ENCODE measurements at regions not wholly inside any gene's neighbourhood (a gene's known extent, or its start where the extent isn't known, plus 50 kb on each side); places are given as distances from the start of the nearest gene placed in this dataset.
"Not testable (repeated sequence)": the region's sequence is repeated elsewhere in the genome, so short reads cannot be mapped to it uniquely, and the experiment has no call there.

DNA sequence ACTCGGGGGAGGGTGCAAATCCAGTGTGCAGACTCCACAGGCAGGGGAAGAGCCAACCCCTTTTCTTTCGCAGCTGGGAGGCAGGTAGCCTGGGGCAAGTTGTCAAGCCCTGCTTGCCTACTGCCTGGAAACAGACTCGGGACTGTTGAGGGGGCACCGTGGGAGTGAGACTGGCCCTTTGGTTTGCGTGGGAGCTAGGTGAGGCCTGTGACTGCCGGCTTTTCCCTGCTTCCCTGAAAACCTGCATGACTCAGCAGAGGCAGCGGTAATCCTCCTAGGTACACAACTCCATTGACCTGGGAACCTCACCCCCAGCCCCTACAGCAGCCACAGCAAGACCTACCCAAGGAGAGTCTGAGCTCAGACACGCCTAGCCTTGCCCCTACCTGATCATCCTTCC, 509.5 kb downstream of the DTWD2 start:
- DNase-seq (ENCODE audit: low read depth in 3 of 3): no peak

DNA sequence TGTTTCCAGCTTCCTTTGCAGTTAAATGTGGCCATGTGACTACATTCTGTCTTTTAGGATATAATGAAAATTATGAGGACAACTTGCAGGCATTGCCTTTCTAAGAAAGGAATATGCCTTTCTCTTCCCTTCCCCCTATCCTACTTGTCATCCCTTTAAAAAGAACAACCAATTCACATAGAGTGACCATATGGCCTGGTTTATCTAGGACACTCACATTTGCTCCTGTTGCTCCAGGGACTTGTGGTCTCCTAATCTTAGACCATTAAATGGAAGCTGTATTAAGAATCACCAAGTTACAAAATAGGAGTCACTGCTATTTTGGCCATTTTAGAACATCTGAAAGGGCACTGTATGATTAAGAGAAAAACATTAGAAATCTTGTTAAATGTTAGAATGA, 520.3 kb downstream of the DTWD2 start:
- no peak for DNase-seq (ENCODE audit: low read depth in 3 of 3)

DNA sequence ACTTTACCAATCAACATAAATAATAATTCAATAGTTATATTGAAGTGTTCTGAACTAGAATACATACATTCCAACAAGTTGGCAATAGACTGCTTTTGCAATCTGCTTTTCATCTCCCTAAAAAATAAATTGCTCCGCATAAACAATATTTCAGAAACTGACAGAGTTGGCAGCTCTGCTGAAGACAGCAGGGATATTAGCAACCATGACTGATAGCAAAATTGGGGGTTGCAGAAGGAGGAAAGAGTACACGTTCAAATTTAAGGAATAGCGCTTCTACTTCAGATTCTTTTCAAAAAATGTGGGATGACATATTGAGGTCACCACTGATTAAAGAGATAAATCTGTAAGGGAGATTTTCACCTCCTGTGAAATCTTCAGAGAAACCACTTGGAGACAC, 521.2 kb downstream of the DTWD2 start:
- no peak for DNase-seq (ENCODE audit: low read depth in 3 of 3)

DNA sequence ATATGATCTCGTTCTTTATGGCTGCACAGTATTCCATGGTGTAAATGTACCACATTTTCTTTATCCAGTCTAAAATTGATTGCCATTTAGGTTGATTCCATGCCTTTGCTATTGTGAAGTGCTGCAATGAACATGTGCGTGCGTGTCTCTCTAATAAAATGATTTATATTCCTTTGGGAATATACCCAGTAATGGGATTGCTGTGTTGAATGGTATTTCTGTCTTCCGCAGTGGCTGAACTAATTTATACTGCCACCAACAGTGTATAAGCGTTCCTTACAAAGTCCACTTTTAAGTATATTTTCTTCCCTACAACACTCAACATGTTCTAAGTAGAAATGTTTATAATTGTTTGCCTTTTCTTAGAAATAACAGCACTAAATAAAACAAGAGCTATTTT, 521.9 kb downstream of the DTWD2 start:
- no peak for DNase-seq (ENCODE audit: low read depth in 3 of 3)

DNA sequence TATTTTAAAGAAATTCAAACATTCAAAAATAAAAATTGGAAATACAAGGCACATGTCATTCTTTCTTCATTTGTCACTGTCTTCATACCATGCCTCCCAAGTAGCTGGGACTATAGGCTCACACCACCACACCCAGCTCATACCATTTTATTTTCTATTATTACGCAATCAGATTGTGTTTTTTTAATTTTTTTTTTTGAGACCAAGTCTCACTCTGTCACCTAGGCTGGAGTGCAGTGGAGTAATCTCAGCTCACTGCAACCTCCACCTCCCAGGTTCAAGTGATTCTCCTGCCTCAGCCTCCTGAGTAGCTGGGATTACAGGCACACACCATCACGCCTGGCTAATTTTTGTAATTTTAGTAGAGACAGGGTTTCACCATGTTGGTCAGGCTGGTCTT, 526.1 kb downstream of the DTWD2 start:
- DNase-seq (ENCODE audit: low read depth in 3 of 3): not testable (repeated sequence)

DNA sequence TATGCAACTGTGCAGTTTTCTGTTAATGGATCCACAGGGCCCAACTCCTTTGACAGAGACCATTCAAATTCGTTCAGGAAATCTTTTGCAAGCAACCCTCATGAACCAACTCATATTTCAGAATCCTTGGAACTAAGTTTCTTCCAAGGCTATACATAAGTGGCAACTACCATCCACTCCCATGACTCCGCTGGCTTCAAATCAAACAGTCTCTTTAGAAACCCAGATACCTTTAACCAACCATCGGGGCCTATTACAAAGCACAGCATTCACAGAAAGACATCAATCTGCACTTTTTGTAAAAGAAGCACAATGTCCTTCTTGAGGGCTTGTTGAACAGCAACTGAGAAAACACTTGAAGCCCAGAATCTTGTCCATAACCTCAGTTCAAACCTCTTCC, 526.9 kb downstream of the DTWD2 start:
- DNase-seq (ENCODE audit: low read depth in 3 of 3): no peak

DNA sequence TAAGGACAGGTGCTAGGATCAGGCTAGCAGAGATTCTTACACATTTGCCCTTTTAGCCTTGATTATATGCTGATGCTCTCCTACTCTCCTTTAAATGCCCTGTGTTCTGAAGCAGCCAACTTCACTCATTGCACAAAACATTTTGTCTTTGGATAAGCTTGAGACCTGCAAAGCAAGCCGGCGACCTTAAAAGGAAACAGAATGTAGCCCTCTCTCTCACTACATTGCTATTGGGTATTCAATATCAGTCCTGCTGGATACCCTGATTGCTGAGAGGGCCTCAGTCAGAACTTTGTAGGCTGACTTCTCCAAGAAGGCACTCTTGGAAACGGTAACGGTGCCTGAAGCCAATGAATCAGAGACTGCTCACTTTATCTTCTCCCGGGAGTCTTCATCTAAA, 528.9 kb downstream of the DTWD2 start:
- DNase-seq (ENCODE audit: low read depth in 3 of 3): no peak

DNA sequence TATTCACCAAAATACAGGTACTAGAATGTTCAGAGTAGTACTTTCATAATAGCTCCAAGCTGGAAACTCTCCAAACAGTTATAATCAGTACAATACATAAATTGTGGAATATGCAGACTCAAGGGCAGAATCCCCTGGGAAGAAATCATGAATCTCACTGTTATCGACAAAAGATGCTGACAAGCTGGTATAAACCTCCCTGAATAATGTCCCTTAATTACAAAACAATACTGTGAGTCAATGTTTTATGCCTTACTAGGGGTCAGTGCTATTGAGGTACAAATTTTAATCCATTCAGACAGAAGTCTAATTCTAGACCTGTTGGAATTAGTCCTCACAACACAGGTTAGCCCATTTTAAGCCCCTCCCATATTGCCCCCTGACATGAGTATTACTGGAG, 532.3 kb downstream of the DTWD2 start:
- DNase-seq (ENCODE audit: low read depth in 3 of 3): no peak

DNA sequence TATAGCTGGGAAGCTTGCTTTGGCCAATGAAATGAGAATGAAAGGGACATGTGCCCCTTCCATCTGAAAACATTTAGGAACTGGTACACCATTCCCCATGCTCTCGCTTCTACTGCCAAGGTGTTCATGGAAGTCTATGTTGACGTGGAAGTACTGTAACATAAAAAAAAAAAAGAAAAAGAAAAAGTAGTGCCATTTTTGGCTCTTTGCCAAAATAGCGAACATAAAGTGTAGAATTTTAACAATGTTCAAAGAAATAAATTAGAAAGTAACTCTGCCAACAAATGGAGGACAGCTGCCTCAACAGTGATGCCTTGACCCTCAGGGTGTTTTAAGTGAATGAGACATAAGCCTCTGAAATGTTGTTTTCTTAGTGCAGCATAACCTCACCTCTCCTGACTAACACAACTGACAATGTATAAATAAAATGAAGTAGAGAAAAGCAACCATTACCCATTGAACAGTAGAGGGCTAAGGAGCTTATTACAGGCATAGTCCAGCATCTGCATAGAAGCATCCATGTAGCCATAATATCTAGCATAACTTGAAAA, 536.6 kb downstream of the DTWD2 start:
- DNase-seq (ENCODE audit: low read depth in 3 of 3): no peak

DNA sequence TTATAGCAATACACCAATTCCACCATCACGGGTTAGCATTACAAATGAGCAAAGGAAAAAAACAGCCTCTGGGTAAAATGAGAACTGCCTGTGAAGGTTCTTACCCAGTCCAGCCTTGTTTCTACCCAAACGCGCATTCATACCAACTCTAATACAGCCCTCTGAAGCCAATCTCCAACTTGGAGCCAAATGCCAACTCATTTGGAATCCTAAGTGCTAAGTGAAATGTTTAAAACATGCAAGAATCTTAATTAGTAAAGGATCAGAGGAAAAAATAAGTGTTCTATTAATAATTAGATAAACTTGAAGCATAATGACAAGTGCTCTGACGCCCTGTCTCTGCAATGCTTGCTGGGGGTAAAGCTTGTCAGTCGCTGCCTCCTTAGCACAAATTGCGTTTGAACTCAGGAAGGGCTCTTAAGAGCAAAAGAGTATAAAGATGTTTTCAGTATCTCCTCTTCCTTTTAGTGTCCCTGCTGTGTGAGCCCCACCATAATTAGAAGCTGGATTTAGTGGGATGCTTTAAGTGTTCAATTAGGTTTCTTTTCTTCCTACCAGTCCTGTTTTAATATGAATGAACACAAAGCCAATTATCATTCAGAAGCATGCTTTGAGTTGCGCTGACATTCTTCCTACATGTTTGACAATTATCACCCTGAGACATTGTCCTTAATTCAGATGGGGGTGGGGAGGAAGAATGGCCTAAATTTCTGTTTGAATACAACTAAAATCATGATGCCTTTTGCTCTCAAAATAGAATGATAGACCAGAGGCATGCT, 537.6 kb downstream of the DTWD2 start:
- DNase-seq (ENCODE audit: low read depth in 3 of 3): no peak

DNA sequence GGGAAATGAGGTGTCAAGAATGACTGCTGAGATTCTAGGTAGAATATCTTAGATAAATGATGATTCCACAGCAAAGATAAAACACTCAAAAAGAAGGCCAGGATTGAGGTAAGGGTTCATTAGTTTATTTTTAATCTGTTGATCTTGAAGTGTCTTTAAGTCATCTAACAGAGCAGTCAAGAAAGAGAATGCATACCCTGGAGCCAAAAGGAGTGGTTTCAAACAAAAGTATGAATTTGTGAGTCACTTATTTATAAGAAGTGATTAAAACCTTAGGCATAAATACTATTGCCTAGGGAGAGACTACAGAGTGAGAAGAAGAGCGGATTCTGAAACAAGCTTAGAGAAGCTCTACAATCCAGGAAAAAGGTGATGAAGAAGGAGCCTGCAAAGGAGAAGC, 541.0 kb downstream of the DTWD2 start:
- DNase-seq (ENCODE audit: low read depth in 3 of 3): no peak

DNA sequence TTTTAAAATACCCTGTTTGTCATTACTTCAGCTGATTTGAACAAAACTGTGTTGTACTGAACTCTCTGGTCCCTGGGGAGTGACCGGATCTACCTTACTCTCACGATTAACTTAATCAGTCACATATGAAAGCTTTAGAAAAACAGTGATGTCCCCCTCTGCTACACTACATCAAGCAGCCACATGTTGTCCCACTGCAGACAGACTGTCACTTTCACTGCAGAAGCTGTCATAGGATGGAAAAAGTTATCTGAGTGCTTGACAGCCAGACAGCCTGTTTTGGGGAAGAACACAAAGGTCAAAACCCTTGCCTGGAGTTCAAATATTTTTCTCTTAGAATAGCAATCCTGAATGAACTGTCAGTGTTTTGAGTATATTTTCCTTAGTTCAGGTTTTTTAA, 546.4 kb downstream of the DTWD2 start:
- no peak for DNase-seq (ENCODE audit: low read depth in 3 of 3)

DNA sequence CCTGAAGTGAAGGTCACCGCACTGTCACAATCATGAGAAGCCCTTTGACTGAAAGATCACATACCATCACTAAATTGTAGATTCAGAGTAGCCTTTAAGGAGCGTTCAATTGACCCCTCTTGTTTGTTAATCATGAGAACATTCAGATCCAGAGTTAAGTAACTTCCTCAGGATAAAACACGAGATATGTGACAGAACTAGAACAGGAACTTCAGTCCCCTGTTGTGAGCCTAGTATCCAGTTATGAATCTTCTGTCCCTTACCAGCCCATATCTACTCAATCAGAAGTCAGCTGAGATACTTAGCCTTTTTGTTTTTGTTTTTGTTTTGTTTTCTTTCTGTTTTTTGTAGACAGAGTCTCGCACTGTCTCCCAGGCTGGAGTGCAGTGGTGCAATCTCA, 547.3 kb downstream of the DTWD2 start:
- DNase-seq (ENCODE audit: low read depth in 3 of 3): no peak

DNA sequence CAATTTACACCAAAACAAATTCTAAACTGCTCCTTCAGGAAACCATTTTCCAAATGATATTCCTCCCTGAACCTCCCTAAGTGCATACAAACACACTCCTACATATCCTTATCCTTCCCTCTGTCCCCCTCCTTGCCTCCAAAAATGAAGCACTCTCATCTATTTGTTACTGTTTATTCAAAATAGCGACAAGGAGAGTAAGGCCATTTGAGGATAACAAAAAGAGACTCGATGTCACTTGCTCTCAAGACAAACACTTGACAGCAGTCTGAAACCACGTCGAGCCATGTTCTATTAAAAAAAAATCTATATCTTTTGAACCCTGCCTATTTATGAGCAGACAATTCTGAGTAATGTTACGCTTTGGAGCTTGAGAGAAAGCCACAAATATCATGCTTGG, 547.9 kb downstream of the DTWD2 start:
- no peak for DNase-seq (ENCODE audit: low read depth in 3 of 3)

DNA sequence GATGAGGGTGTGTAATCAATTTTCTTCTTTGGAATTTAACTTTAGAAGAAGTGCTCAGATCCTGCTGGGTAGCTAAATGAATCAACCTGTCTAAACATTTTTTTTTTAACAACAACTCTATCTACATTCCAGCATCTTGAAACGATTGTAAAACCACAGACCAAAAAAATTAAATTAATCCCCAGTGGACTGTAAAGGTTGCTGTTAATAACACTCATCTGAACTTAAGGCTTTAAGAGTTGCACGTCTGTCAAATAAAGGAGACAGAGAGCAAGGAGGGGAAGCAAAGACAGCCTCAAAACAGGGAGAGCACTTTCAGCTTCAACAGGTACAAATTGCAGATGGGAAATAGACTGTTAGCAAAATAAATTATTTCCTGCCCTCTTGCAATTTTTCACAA, 548.5 kb downstream of the DTWD2 start:
- no peak for DNase-seq (ENCODE audit: low read depth in 3 of 3)

DNA sequence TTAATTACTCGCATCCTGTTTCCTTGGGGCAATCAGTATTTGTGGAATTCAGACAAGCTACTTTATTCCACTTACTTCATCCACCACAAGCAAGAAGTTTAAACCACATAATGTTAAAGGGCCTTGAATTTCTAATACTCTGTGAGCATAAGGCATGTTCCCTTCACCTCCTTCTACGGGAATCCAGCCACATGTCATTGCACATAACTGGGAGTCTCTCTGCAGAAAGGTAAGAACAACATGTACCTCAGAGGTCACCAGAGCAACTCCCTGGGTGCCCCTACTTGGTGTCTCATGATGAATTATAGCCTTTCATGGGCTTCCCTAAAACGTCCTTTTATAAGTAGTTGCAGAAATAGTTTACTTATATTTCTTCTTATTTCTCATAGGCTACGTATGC, 553.2 kb downstream of the DTWD2 start:
- DNase-seq (ENCODE audit: low read depth in 3 of 3): no peak

DNA sequence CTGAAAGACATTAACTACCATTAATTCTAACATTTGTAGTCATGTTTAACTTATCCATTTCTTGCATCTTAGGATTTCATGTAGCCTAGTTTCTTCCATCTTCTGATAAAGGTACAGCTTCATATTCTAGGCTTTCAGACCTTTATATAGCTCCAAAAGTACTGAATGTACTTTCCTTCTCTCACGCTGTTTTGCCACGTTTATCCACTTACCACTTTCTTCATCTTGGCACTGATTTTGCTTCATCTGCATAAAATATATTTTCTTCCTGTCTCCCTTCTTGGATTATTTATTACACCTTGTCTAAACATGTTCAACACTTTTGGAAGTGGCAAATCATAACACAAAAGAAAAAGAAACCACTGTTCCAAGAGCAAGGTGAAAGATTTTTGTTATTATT, 553.8 kb downstream of the DTWD2 start:
- DNase-seq (ENCODE audit: low read depth in 3 of 3): no peak

DNA sequence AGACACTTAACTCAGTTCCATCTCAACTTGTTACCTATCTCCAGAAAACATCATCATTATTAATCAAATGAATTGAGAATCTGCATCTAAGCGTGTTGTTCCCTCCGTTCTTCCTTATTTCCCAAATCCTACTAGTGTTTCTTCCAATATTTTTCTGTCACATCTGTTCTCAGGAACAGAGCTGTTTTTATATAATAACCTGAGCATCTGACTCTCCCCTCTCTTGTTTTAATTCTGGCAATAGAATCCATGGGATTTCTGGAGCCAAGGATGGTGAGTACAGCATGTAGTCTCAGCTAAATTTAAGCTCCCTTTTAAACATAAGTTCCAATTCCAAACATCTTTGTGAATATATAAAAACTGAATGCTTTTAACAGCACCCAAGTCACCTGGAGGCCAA, 558.3 kb downstream of the DTWD2 start:
- DNase-seq (ENCODE audit: low read depth in 3 of 3): no peak

DNA sequence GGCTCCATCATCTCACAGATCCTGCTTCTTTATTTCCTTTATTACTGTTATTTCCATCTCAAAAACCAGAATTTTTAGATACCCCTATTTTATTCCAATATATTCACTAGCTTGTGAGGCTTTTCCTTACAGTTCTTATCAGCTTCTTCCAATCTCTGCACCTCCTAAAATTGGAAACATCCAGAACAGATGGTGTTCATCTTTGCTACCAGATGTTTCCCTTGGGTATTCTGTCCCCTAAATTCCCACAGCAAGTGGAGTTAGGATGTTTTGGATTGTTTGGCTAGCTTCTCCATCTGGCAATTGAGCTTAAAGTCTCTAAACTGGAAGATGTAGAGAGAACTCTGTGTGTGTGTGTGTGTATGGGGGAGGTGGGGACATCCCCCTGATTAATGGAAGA, 580.4 kb downstream of the DTWD2 start:
- DNase-seq (ENCODE audit: low read depth in 3 of 3): no peak

DNA sequence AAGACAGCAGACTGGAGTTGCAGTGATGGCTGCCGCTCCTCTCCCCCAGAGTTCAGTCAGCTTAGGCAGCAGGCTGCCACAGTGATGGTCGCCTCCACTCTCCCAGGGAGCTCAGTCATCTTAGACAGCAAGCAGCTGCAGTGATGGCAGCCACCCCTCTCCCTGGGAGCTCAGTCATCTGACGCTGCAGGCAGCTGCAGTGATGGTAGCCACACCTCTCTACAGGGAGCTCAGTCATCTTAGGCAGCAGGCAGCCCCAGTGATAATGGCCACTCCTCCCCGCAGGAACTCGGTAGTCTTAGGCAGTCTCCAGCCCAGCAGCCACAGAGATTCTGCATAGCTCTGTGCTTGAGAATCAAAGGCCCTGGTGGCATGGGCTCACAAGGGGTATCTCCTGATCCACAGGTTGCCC, 582.7 kb downstream of the DTWD2 start:
- no peak for DNase-seq (ENCODE audit: low read depth in 3 of 3)

DNA sequence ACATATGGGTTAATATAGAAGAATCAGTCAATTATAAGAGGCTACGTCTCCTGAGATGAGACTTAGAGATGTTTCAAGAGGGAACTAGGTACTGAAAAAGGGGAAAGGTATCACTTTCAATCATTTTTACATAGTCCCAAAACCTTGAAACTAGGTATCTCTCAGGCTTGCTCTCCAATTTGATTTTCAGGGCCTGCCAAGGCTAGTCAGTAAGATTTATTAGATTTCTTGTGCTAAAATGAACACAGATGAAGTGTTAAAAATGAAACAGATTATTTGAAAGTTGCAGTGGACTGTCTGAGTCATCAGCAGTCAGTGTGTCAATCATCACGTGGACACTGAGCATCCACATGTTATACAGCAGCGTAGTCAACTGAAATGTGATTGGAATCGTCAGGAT, 591.1 kb downstream of the DTWD2 start:
- DNase-seq (ENCODE audit: low read depth in 3 of 3): no peak

DNA sequence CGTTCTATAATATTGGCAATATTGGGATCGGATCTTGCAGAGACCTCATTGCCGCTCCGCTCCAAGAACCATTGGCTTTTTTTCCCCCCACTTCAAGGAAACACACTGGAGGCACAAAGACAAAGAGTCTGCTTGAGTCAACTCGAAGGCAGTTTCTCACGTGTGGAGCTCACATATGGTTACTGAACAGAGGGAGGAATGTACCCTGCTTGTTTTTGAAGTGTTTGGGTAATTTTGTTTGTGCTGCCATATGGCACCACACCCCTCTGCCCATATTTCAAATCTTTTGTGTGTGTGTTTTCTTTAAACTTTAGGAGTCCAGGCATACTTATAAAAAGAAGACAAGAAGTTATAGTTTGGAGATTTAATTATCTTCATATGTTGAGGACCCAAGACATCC, 595.9 kb downstream of the DTWD2 start:
- DNase-seq (ENCODE audit: low read depth in 3 of 3): no peak

DNA sequence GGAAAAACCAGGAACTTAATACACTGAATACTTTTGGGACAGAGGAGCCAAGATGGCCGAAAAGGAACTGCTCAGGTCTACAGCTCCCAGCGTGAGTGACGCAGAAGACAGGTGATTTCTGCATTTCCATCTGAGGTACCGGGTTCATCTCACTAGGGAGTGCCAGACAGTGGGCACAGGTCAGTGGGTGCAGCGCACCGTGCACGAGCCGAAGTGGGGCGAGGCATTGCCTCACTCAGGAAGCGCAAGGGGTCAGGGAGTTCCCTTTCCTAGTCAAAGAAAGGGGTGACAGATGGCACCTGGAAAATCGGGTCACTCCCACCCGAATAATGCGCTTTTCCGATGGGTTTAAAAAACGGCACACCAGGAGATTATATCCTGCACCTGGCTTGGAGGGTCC, 605.4 kb downstream of the DTWD2 start:
- not testable (repeated sequence) for DNase-seq (ENCODE audit: low read depth in 3 of 3)

DNA sequence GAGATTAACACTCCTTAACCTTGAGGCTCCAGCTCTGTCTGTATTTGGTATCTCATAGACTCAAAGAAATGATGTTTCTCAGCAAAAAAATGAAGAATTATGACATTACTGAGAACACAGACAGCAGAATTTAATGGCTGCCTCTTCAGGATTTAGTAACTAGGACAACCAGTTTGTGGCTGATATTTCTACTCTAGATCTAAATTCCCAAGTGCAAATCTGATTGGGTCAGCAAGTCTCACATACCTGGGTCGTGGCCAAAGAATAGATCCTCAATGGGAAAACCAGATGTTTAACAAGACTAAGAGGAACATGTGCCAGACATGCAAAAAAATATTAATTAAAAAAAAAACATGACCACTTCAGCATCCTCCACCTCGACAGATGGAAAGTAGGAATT, 608.9 kb downstream of the DTWD2 start:
- DNase-seq (ENCODE audit: low read depth in 3 of 3): no peak

All from stimulated activated CD4-positive, alpha-beta T cell treated with anti-CD3 and anti-CD28 coated beads, TNF-alpha, amount 100 ng/mL, for 48 hours (primary cell).